ENCODE measurements at regions not wholly inside any gene's neighbourhood (a gene's known extent, or its start where the extent isn't known, plus 50 kb on each side); places are given as distances from the start of the nearest gene placed in this dataset.

DNA sequence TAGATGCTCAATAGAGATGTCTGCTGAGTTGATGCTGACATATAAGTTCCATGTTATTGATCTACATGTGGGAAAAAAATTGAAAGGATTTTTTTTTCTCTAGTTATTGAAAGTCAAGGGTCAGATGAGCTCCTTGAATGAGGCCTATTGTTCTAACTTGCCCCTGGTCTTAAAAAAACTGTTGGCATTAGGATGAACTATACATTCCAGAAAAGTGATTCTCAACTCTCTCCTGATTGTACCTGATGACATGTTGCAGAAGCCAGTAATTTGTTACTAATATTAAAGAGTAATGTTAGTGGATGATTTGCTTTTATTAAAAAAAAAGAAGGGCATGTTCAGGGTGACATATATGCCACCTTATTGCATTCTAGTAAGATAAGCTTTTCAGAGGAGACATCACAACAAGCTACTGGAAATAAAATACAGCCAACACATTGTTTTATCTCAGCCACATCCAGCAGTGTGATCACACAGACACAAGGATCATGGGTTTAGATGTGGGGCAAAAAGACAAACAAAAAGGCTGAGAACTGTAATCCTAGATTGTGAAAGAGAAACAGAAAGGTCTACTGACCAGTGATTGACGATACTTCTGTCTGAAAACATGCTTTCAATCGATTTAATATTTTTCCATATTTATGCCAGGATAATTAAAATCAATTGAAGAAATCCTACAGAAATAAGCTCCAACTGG, 1314.1 kb upstream of the C9orf72 start:
- DNase-seq = no peak

GRCh38 chr9:28888806-28889205, 1315.5 kb upstream of the C9orf72 start:
- DNase-seq = no peak

DNA sequence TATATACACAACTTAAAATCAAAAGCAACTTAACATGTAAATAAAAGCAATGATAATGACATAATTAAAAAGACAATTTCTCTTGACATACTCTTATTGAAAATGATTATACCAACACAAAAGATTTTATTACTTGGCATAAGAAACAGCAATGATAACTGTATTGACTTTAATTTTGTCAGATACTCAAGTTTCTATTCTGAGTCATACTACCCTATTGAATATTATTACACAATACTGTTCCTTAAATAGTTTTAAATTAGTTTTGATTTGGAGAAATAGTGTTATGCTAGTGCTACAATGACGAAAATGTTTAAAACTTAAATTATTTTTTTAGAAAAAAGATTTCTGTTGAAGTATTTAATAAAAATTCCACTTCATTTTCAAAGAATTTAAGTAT, 1319.3 kb upstream of the C9orf72 start:
- no peak for DNase-seq

GRCh38 chr9:28899267-28899666, 1326.0 kb upstream of the C9orf72 start:
- no peak for DNase-seq

- DNase-seq = no peak
Observed at GRCh38 chr9:28899926-28900325, 1326.6 kb upstream of the C9orf72 start.

GRCh38 chr9:28900406-28900805, 1327.1 kb upstream of the C9orf72 start:
- no peak for DNase-seq

- no peak for DNase-seq
Observed at GRCh38 chr9:28909526-28909925, 1336.2 kb upstream of the C9orf72 start.

DNA sequence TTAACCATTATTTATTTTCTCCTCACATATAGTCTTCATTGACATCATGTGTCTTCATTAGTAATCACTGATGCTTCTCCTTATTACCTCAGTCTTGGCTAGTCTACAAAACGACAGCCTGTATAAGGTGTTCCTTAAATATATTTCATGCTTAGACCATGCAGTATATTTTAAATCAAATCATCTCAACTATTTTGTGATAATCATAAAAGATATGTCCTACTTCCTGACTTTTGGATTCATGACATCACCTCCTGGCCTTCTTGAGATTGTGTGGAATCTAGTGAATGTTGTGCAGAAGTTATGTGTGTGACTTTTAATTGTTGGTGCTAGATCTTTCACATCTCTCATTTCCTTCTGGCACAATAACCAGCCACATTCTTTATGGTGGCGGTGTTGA, 1339.3 kb upstream of the C9orf72 start:
- no peak for DNase-seq

- no peak for DNase-seq
Observed at GRCh38 chr9:28915202-28915930, 1342.1 kb upstream of the C9orf72 start.

DNA sequence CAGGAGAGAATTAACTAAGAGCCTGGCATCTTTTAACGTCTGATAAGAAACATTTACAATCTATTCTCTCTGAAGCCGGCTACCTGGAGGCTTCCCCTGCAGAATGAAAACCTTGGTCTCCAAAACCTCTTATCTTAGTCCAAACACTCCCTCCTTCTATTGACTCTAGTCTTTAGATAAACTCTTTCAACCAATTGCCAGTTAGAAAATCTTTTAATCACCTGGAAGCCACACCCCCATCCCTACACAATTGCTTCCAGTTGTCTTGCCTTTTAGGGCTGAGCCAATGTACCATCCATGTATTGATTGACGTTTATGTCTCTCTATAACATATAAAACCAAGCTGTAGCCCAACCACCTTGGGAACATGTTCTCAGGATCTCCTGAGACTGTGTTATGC, 1343.1 kb upstream of the C9orf72 start:
- DNase-seq = no peak

DNA sequence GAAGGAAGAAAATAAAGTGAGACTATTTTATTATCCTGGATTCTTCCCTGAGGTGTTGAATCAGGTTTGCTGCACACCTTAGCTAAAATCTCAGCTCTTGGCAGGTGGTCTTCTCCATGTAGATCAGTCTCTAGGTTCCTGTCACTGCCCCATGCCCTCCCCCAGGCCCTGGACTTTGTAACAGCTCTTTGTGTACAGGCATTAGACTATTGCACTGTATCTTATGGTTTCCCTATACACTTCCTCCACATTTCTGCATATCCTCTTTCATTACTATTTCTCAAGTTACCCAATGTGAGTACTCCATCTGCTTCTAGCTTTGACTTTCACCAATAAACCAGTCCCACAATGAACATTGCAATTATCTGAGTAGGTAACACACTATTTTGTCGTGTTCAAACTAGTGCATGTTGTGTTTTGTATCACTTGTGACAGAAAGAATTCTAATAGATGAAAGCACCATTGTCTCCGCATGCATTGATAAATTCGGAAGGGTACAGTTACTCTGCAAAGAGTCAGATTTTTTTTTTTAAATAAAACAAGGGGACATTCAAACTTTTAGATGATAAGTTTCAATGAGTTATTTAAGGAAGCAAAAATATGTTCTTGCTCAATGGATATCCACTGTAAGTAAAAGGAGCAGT, 1348.7 kb upstream of the C9orf72 start:
- no peak for DNase-seq

DNA sequence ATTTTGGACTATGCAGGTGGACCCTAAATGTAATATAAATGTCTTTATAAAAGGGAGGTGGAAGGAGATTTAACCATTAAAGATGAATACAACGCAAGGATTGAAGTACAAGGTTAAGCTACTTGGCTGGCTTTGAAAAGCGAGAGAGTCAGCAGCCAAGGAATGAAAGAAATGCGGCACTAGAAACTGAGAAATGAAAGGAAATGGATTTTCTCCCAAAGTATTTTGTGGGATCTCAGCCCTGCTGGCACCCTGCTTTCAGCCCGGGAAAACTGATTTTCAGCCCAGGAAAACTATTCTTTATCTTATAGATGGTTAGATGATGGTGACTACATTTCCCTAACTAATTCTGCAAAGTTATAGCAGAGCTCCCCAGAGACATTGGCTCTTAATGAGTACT, 1349.6 kb upstream of the C9orf72 start:
- no peak for DNase-seq

GRCh38 chr9:28923351-28923750, 1350.1 kb upstream of the C9orf72 start:
- no peak for DNase-seq

DNA sequence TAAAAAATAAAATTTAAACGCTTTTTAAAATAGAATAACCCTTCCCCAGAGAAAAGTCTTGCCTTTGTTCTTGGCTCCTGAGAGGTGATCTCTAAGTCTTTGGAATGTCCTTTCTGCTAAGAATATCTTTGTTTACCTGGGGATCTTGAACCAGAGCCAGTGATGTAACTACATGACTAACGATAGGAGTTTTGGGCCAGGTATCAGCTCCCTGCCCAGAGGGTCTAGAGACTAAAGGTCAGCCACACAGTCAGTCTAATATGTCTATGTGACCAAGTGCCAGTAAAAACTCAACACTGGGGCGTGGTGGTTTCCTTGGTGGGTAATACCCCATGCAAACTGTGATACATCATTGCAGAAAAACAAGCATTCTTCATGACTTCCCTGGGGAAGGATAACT, 1351.9 kb upstream of the C9orf72 start:
- no peak for DNase-seq

DNA sequence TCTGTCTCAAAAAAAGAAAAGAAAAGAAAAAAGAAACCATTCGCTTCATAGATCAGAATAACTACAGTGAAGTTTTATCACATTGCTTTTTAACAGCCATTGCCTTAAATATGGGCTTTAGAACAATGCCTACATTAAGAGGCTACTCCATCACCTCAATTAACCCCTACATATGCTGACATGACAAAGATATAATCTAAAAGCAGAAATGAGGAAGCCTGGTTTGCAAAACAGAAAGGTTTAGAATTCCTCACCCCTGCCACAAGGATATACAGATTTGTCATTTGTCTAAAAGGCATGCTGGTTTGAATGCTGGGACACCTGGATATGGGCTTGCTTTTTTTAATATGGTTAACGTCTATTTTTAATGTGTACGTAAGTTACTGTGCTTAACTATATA, 1353.0 kb upstream of the C9orf72 start:
- no peak for DNase-seq

- no peak for DNase-seq
Observed at GRCh38 chr9:28927691-28928090, 1354.4 kb upstream of the C9orf72 start.

DNA sequence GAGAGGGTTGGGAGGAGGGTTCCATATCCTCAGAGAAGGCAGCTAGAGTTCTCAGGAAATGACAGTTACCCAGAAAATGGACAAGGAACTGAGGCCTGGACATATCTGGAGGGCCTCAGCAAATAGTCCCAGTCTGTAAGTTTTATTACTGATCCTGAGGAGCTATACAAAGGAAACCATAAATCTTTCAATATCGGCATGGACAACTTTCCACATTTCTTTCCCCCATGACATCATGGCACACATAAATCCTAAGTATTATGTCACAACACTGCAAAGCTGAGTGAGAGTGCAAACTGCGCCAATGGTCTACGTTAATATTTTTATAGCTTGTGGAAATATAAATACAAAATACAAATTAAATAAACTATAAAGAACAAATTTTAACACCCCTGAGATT, 1356.2 kb upstream of the C9orf72 start:
- DNase-seq = no peak

DNA sequence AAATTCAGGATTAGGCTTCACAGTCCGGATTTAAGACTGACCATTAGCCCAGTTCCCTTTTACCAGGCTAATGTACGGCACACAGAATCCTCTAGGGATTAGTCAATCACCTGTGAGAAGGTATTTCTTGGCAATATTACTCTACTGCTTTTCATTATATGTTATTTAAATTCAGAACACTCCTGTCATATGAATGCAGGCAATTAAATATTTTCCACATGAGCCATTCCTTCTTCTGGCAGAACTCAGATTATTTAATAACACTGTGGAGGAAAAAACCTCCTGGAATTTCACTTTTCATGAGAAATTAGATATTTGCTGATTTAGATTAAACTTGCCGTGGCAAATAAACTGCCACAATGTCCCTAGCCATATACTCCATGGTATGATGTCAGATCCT, 1357.5 kb upstream of the C9orf72 start:
- no peak for DNase-seq

DNA sequence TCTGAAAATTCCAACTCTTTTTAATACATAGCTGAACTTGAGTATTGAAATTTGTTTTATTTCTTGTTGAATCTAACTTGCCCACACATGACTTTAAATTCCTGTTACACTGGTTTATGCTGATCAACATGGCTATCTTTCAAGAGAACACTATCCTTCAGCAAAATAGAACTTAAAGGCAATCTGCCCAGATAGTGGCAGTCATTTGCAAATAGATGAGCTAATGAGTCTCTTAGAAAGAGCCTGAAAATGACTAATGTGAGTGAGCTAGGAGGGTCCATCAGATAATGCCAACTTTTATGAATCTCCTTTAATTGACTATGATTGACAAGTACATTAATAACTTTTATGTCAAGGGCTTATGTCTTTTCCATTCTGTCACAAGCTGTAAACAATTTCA, 1360.8 kb upstream of the C9orf72 start:
- no peak for DNase-seq

GRCh38 chr9:28938981-28939380, 1365.7 kb upstream of the C9orf72 start:
- no peak for DNase-seq

DNA sequence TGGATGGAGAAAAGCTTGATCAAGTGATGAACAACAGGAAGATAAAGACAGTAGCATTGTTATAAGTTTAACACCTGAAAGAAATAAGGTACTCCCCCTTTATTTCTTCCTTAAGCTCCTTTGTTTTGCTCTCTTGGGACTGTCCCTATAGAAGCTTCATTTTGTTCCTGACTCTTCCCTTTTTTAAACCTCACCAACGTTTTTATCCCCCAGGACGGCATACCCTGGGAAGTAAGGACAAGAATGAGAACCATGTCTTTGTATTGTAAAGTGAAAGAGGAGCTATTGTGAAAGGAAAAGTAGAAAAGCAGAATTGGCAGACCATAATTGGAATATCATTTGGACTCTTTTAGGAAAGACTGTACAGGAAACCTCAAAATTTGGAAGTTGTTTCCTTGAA, 1368.6 kb upstream of the C9orf72 start:
- DNase-seq = no peak

- no peak for DNase-seq
Observed at GRCh38 chr9:28942941-28943340, 1369.7 kb upstream of the C9orf72 start.

- DNase-seq = no peak
Observed at GRCh38 chr9:28946648-28947047, 1373.4 kb upstream of the C9orf72 start.

DNA sequence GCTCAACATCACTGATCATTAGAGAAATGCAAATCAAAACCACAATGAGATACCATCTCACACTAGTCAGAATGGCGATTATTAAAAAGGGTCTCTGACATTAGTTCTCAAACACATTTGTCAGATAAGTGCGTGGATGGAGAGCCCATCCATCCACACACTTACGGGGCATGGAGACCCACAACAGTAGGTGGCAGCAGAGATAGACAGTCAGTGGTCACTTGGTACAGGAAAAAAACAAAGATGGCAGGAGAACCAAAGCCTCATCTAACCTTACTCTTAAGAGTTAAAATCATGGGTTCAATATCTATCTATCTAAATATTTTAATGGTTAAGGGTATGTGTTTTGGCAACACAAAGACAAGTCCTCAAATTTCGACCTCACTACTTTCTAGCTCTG, 1378.7 kb upstream of the C9orf72 start:
- DNase-seq = no peak

Measured in NCI-H2107 (cell line).